Breast epithelium (tissue), 4 donors: ENCODE measurements at regions not wholly inside any gene's neighbourhood (a gene's known extent, or its start where the extent isn't known, plus 50 kb on each side); places are given as distances from the start of the nearest gene placed in this dataset.
A peak's percentile ranks its signal among the peaks of the same experiment; 100 is the strongest.

ENCODE experiments used
- DNase-seq, 2 donors: peaks; one replicate each; pipeline ENCODE4 v3.0.0-alpha.2; 2019; ENCODE audit warnings: low spot score in 2 of 2
- H3K27ac ChIP-seq, 2 donors: fragments of 200-600 bp; sonication (generic) in 1 of 2; one replicate each; pipeline ENCODE4 v1.5.1; 2016 to 2019; ENCODE audit warnings: mild to moderate bottlenecking in 1 of 2
- H3K27me3 ChIP-seq, 2 donors: fragments of 200-600 bp; sonication (generic) in 1 of 2; one replicate each; pipeline versions ENCODE4 v1.5.1 to v1.6.0; 2017 to 2019; ENCODE audit warnings: control low read depth in 1 of 2, mild to moderate bottlenecking in 1 of 2
- H3K36me3 ChIP-seq: fragments of 200-600 bp; one replicate; pipeline ENCODE4 v1.5.1; 2019
- H3K4me1 ChIP-seq, 2 donors: fragments of 200-600 bp; sonication (generic); one replicate each; pipeline ENCODE4 v1.5.1; 2016 to 2019; ENCODE audit warnings: control low read depth in 1 of 2
- H3K4me3 ChIP-seq, 3 donors: fragments of 200-600 bp; sonication (generic); 1 replicate in 2 of 3; 2 replicates in 1 of 3; pipeline ENCODE4 v1.5.1; 2016 to 2019; ENCODE audit warnings: mild to moderate bottlenecking in 3 of 3, moderate library complexity in 2 of 3
- H3K9me3 ChIP-seq, 2 donors: fragments of 200-600 bp; sonication (generic) in 1 of 2; one replicate each; pipeline ENCODE4 v1.5.1; 2016 to 2019; ENCODE audit warnings: control low read depth in 1 of 2
- CTCF ChIP-seq, 3 donors: fragments of 450-650 bp; IDR thresholded peaks; one replicate each; pipeline ENCODE4 v1.5.1; 2016 to 2017; ENCODE audit warnings: antibody characterized with exemption in 3 of 3, mild to moderate bottlenecking in 3 of 3, moderate library complexity in 3 of 3
- POLR2A ChIP-seq: fragments of 450-650 bp; IDR thresholded peaks from one replicate; pipeline ENCODE4 v1.6.1; 2016; ENCODE audit warnings: antibody characterized with exemption, mild to moderate bottlenecking, moderate library complexity
- POLR2AphosphoS5 ChIP-seq, 3 donors: sonication (generic); formaldehyde crosslinking; IDR thresholded peaks; one replicate each; pipeline ENCODE4 v1.6.1; 2017; ENCODE audit warnings: antibody characterized with exemption in 3 of 3
- intact Hi-C: fragments of 100-400 bp; cut with DNase I; formaldehyde crosslinking; loops from one replicate; pipeline ENCODE4 v1.15.1; 2023; ENCODE audit warnings: low total_unique reads

GRCh38 chr1:219434923-219435297, 178.0 kb downstream of the ZC3H11B start:
- TF ChIP-seq POLR2A (no peak), CTCF (IDR thresholded peaks at IDR 0.05) (no peak), POLR2AphosphoS5 (IDR thresholded peaks at IDR 0.05) (no peak)

GRCh38 chr1:219434285-219434922, 178.5 kb downstream of the ZC3H11B start:
- intact Hi-C loops, result no loop called here
- no peaks in the 10 kb centered on the region for H3K4me1 ChIP-seq
- TF ChIP-seq CTCF (IDR thresholded peaks at IDR 0.05) (no peak), POLR2A (no peak), POLR2AphosphoS5 (IDR thresholded peaks at IDR 0.05) (no peak)
- no peaks in the 10 kb centered on the region for H3K9me3 ChIP-seq
- DNase-seq, result no peak
- H3K4me3 ChIP-seq, result no peak overlapping the region
- no peak overlapping the region for H3K27ac ChIP-seq
- no peaks in the 10 kb centered on the region for H3K36me3 ChIP-seq
- no peaks in the 10 kb centered on the region for H3K27me3 ChIP-seq

More at GRCh38 chr1:219434923-219435297, 178.0 kb downstream of the ZC3H11B start:
- no peak for DNase-seq
- Histone ChIP-seq H3K9me3 (no peaks in the 10 kb centered on the region), H3K36me3 (no peaks in the 10 kb centered on the region), H3K27me3 (no peaks in the 10 kb centered on the region), H3K4me3 (no peak overlapping the region), H3K27ac (no peak overlapping the region), H3K4me1 (no peaks in the 10 kb centered on the region)
- intact Hi-C loops, result no loop called here

GRCh38 chr1:219433496-219434131, 179.3 kb downstream of the ZC3H11B start:
- no peaks in the 10 kb centered on the region for H3K36me3 ChIP-seq
- intact Hi-C loops, result no loop called here
- no peak for TF ChIP-seq CTCF (IDR thresholded peaks at IDR 0.05)
- no peak for TF ChIP-seq POLR2A
- no peak for TF ChIP-seq POLR2AphosphoS5 (IDR thresholded peaks at IDR 0.05)

DNA sequence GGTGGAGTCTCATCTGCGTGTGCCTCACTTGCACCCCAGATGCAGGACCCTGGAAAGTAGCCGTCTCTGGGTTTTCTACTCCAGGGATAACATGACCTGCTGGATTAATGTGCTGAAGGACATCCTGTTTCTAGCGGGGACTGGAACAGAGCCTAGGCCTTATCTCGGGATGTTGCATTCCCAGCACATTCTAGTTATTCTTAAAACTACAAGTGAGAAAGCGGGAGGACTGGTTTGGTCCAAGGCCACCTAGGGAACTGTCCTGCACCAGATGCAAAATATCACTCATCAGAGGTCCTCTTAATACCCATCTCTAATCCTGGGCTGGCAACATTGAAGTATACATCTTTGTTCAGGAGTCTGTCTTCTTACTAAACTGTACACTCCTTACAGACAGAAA, 179.9 kb downstream of the ZC3H11B start:
- no peak for DNase-seq
- TF ChIP-seq POLR2AphosphoS5 (IDR thresholded peaks at IDR 0.05) (no peak), POLR2A (no peak), CTCF (IDR thresholded peaks at IDR 0.05) (no peak)
- Histone ChIP-seq H3K4me1 (no peaks in the 10 kb centered on the region), H3K4me3 (no peak overlapping the region), H3K27me3 (no peaks in the 10 kb centered on the region), H3K36me3 (no peaks in the 10 kb centered on the region), H3K9me3 (no peaks in the 10 kb centered on the region), H3K27ac (peak overlapping the region in 1 of 2 donors; percentile 9)
- intact Hi-C loops, result no loop called here

More at GRCh38 chr1:219433496-219434131, 179.3 kb downstream of the ZC3H11B start:
- Histone ChIP-seq H3K4me3 (no peak overlapping the region), H3K27me3 (no peaks in the 10 kb centered on the region), H3K27ac (no peak overlapping the region), H3K4me1 (no peaks in the 10 kb centered on the region), H3K9me3 (no peaks in the 10 kb centered on the region)
- no peak for DNase-seq

DNA sequence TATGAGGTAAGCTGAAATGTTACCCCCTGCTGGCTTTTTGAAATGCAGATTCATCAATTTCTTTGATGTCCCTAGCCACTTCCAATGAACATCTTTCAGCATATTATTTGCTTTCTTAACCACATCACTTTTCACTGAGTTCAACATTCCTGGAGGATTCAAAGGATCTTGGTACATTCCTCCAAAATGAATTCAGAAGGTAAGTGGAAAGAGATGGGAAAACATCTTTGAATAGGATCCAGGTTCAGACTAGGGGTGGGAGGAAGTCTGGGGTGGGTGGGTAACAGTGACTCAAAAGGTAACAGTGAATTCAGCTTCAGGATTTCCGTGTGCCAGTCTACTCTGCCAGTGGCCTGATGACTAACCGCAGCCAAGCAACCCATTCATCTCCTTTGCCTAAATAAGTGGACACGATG, 180.7 kb downstream of the ZC3H11B start:
- intact Hi-C loops, result no loop called here
- H3K27me3 ChIP-seq, result no peaks in the 10 kb centered on the region
- no peak for DNase-seq
- H3K36me3 ChIP-seq, result no peaks in the 10 kb centered on the region
- H3K4me1 ChIP-seq, result no peaks in the 10 kb centered on the region
- H3K4me3 ChIP-seq, result no peak overlapping the region
- H3K9me3 ChIP-seq, result no peaks in the 10 kb centered on the region
- H3K27ac ChIP-seq, result no peak overlapping the region
- TF ChIP-seq POLR2AphosphoS5 (IDR thresholded peaks at IDR 0.05), result no peak
- no peak for TF ChIP-seq CTCF (IDR thresholded peaks at IDR 0.05)
- no peak for TF ChIP-seq POLR2A
